HG03432 (cell line): ENCODE measurements at regions not wholly inside any gene's neighbourhood (a gene's known extent, or its start where the extent isn't known, plus 50 kb on each side); places are given as distances from the start of the nearest gene placed in this dataset.
A peak's percentile ranks its signal among the peaks of the same experiment; 100 is the strongest.

Experiments used
- ATAC-seq: cut with Tn5 transposase; IDR thresholded peaks from one replicate; pipeline ENCODE4 v1.9.1; 2021; ENCODE audit warnings: mild to moderate bottlenecking, moderate library complexity; ENCODE audit not compliant: unreplicated experiment

DNA sequence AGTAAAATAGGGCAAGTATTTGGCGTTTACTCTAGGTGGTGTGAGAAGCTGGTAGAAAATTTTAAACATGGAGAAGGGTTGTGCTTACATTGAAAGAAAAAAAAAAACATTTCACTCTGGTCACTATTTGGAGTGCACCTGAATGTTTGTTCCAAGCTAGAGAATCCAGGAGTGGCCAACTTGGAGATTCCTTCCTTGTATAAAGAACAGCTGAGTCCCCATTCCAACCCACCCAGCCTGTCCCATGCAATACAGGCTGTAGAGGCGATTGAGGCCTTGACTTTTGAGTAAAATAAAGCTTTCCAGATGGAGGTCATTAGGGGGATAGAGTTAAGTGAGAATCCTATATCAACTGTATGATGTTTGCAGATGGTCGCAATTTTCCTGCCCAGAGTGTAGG is 203.8 kb upstream of the SYT4 start:
- ATAC-seq = no peak

DNA sequence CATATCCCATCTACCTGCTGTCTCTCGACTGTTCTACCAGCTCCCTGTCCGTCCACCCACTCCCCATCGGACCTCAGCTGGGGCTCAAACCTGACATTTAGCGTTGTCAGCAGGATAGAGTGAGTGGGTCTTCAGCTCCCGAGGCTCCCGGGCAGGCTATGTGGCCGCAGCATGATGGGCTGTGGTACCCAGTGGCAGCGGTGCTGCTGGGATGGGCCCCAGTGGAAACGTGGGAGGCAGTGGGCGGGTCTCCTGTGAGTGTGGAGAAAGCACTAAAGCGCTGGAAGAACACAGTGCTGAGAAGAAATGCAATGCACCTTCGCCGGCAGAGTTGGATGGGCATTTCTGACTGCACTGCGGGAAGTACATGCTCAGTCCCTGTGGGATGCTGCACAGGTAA is 204.8 kb upstream of the SYT4 start:
- no peak for ATAC-seq

DNA sequence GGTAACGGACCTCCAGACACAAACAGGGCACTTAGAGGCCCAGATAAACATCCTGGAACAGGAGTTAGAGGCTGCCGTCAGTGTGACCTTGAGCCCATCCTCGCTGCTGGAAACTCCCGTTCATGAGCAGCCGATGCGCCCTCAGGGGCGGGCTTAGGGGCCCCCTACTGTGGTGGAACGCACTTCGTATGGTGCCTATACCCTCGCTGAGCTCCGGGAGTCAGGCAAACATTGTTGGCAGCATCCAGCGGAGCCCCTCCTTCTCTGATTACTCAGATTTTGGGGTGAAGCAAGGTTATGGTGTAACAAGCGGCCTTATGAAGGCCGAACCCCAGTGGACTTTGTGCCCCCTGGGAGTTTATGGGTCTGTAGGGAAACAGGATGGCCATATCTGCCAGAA is 205.3 kb upstream of the SYT4 start:
- no peak for ATAC-seq

DNA sequence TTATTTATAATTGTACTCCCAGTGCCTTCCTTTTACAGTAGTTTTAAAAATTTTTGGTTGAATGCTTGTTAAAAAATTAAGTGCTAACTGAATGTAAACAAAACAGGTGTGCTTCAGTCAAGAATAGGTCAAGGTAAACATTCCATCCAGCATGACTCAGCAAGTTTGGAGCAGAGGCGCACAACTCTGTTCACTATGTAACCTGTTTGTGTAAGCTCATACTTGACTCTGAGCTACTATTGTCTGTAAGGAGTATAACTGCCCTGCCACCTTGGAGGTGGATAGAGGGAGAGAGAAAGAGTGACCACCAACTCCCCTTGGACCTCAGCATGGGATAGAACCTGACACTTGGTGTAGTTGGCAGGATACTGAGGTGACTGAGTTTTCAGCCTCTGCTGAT is 207.4 kb upstream of the SYT4 start:
- no peak for ATAC-seq

DNA sequence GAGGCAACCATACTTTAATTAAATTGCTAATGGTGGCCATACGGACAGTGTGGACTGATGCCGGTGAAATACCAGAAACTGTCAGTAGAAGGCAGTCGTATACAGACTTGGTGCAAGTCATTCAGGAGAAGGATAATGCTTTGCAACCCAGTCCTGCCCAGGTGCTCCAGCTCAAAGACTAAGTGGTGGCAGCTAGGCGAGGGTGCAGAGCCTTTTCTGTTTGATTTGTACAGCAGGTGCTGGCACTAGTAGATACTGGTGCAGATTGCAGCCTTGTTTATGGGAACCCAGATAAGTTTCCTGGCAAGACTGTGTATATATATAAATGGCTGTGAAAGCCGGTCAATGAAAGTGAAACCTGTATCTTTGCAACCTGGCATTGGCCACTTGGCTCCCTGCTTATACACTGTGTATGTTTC is 208.3 kb upstream of the SYT4 start:
- no peak for ATAC-seq

DNA sequence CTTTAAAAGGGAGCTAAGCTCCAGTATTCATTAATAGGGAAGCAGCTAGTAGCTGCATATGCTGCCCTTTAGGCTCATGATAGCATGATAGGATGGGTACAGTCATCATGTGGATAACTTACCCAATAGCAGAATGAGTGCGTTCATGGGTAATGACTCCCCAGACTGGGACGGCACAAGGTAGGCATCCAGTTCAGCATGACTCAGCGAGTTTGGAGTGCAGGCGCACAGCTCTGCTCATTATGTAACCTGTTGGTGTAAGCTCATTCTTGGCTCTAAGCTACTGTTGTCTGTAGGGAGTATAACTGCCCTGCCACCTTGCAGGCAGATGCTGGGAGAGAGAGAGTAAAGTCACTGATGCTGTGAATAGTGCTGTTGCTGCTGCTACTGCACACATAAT is 209.2 kb upstream of the SYT4 start:
- ATAC-seq = no peak

DNA sequence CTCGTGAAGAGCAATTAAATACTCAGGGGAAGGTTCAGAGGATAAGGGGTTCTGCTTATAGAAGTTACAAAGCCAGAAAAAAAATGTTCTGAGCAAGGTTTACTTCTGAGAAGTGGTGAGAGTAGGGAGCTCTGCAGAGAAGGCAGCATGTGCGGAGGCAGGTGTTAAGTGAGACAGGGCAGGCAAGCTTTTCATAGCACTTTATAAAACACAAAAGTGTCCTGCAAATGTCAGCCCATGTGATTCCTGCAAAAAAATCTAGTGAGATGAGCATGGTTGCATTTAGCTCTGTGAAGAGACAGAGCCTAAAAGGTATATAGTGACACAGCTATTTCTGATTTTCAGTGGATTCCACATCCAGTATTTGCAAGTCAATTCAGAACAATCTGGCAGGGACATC is 223.8 kb upstream of the SYT4 start:
- no peak for ATAC-seq

DNA sequence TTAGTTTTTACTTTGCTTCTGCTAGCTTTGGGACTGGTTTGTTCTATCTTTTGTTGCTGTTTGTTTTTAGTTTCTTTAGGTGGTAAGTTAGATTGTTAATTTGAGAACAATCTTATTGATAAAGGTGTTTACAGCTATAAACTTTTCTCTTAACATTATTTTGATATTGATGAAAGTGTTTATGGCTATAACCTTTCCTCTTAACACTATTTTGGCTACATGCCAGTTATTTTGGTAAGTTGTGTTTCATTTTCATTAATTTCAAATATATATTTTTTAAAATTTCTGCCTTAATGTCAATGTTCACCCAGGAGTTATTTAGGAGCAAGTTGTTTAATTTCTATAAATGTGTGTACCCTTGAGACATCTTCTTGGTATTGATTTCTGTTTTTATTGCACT is 229.6 kb upstream of the SYT4 start:
- ATAC-seq = no peak

DNA sequence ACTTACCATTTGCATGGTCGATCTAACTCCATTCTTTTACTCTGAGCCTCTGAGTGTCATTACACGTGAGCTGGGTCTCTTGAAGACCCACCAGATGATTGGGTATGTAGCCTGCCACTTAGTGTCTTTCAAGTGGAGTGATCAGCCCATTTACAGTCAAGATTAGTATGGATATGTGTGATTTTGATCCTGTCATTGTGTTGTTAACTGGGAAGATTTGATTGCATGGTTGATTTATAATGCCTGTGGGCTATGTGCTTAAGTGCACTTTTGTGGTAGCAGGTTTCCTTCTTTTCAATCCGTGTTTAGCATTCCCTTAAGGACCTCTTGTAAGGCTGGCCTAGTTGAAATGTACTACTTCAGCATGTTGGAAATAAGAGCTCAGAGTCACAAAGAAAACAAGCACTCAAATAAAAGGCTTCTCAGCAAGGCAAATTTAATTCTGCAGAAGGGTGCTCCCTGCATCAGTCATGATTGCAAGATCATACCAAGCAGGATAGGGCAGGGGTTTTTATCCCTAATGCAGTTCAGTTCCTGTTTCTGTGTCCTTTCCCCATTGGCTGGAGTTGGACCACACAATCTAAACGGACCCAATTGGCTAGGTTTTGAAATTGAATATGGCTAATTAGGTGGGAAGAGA is 230.7 kb upstream of the SYT4 start:
- no peak for ATAC-seq

DNA sequence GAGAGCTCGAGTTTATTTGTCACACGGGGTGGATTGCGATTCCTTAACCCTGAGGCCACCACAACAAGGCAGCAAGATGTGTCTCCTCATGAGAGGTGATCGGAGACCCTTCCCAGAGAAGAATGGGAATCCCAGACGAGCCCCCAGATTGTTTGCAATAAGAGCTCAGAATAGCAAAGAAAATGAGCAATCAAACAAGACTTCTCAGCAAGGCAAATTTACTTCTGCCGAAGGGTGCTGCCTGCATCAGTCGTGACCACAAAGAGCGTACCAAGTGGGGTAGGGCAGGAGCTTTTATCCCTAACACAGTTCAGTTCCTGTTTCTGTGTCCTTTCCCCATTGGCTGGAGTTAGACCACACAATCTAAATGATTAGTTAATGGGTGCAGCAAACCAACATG is 237.5 kb upstream of the SYT4 start:
- ATAC-seq = no peak

DNA sequence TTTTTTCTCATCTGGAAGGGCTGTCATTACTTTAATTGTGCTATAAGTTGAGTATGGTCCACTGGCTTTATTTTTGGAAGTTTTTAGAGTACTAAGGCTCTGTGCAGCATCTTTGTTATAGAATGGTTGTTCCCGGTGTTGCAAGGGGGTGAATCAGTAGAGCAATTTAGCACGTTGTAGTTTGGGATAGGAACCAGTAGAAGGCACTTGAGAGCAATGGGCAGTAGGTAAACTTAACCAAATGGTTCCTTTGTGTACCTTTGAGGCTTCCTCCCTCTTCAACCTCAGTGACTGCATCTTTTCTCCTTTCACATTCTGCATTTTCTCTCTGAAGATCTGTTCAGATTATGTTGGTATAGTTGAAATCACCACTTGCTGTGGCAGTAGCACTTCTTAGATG is 238.2 kb upstream of the SYT4 start:
- no peak for ATAC-seq

DNA sequence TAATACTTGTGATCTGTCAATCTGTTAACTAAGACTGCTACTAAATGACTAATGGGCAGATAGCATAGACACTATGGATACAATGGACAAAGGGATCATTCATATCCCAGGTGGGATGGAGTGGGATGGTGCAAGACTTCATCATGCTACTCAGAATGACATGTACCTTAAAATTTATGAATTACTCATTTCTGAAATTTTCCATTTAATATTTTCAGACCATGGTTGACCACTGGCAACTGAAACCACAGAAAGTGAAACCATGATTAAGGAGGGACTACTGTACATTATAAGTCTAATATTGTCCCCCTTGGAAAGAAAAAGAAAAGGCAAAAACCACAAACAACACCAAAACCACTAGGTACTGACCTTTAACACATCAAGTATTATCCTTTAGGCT is 247.0 kb upstream of the SYT4 start:
- no peak for ATAC-seq

DNA sequence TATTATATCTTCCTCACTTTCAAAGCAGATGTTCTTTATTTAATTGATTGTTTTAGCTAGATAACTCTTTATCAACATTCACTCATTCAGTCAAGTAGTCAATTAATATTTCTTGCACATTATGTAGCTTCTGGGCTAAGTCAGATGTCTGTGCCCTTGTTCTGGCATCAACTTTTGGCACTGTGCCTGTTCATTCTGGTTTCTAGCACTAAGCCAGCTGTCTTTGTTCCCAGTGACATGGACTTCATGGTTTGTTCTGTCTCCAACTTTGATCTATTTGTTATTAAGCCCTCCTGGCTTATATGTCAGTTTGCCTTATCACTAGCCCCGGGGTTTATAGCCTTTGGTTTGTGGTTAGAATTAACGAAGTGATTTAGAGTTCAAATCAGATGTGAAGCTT is 247.9 kb upstream of the SYT4 start:
- no peak for ATAC-seq

DNA sequence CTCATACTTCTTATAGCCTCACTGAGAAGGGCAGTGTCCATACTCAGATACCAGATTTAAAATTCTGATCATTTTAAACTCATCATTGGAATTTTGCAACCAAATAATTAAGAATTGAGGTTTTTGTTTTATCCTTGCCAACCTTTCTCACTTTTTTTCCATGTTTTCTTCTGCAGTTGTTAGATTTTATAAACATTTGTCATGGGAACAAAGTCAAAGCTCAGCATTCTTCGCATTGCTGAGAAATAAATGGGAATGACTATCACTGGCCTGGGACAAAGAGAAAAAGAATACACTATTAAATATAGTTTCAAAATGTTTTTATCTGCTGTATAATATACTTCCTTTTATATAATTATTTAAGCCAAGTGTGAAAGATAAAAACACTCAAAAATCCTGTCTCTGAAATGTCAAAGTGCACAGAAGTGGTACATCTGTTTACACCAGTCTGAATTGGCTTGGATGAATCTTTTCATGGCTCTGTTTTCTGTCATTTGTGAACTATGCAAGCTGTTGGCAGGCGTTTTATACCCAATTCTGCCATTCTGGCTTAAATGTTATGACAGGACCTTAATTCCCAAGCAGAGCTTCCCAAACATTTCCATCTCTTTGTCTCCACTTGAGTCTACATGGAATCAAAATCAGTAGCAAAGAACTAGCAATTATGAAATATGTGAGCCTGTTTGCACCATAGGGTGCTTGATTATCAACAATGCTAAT is 249.3 kb upstream of the SYT4 start:
- no peak for ATAC-seq

DNA sequence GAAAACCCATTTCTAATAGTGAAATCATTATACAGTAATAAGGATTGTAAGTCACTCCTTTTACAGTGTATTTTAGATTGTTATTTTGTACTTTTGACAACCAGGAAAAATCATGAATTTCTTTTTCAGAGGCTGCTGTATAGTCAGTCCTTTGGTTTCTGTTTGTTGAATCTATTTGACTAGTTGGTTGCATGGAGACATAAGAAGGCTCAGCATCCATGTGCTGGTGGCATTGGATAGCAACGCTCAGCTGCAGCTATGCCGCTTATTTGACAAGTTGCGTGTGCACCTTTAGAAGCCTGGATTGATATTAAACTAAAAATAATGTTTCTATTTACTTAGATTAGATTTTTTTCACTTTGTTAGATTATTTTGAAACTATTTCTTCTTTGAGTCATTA is 254.1 kb upstream of the SYT4 start:
- no peak for ATAC-seq

DNA sequence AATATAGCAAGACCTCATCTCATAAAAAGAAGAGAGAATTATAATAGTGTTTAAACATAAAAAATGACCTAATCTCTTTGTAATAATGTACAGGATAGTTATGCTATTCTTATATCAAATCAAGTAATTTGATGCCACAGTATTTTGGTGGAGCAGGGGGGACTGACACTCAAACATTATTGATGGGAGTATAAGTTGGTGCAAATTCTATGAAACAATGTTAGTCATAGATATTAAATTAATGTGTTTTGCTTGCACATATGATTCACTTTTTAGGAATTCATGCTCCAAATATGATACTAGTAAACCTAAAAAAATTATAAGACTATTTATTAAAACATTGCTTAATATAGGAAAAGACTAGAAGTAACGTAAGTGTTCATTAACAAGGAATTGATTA is 256.1 kb upstream of the SYT4 start:
- ATAC-seq = no peak

DNA sequence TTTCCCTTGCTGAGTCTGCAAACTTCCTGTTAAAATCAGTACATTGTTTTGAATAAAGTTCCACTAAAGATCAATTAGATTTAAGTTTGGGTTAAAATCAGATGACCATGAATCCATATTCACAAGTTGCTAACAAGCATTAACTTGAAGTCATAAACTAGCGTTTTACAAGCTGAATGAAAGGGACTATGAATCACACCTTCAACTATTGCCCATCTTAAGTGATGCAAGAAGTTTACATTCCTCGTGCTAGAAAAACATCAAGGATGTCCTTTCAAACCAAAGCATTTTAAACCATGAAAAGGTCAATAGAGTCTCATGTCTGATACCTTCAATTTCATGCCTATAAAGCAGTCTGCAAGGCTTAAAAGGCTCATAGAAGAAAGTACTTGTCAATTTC is 257.2 kb upstream of the SYT4 start:
- no peak for ATAC-seq

DNA sequence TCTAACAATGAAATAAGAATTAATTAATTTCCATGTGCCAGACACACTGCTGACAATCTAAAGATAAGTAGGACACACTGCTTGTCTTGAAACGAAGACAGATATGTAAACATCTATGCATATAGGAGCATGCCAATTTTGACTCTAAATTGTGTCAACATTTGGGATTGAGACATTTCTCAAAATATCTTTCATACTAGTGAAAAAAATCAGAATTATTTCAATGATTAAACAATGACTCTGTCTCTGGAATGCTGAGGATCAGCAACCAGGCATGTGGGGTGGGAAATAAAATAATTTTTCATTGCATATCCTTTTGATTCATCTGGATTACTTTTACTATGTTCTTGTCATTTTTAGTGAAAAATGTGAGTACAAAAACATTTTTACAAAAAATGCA is 262.6 kb upstream of the SYT4 start:
- no peak for ATAC-seq

DNA sequence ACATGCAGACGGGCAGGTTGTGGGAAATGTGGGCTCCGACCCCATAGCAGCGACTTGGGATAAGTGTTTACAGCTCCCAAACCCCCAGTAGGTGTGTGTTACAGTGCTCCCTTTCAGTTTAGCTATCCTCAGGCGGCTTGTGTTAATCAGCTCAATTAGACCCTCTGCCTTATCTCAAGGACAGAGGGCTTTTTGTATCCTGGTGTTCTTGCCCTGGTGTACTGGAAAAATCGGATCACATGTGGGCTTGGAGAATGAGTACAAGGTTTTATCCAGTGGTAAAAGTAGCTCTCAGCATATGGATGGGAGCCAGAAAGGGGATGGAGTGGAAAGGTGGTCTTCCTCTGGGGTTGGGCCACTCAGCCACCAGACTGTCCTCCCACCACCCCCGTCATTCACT is 264.7 kb upstream of the SYT4 start:
- ATAC-seq = no peak

DNA sequence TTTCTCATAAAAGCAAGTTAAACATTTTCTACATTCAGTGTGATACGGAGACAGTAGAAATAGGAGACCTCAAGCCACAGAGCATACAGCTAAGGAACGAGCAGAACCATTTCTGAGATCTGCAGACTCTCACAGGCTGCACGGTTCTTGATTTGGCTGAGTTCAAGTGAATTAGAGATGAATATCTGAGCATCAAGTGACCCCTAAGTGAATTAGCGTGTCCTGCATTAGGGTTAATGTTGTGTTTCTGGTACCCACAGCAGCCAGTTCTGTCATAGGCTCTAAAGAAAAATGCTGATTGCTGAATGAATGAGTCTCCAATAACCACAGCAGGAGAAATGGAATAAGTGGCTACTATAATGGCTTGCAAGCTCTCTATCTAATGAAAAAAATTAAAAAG is 265.9 kb upstream of the SYT4 start:
- no peak for ATAC-seq

DNA sequence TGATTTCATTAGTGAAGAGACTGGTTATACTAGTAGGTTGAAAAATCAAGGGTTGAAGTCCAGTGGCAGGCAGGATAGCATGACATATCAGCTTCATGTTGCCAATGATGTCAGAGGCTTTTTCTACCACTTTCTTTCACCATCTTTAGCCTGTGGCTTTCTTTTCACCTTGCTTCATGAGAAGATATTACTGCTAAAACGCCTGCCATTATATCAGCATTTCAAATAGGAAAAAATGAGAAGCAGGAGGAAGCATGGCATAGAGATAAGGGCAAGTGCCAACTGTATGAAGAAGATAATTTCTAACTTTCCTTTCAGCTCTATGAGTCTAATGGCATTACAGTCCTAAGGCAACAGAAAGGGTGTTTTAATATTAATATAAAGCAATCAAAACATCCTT is 270.2 kb upstream of the SYT4 start:
- no peak for ATAC-seq

DNA sequence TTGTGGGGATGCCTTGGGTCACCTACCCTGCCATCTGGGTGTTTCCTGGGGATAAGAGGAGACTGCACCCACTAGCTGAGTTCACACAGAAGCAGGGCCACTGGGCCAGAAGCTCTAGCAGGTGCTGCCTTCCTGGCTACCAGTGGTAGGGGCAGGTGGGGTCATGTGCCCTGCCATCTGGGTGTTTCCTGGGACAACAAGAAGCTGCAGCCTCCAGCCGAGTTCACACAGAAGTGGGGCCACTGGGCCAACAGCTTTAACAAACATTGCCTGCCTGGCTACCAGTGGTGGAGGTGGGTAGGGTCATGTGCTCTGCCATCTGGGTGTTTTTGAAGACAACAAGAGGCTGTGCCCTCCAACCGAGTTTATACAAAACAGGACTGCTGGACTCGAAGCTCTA is 282.2 kb upstream of the SYT4 start:
- no peak for ATAC-seq

DNA sequence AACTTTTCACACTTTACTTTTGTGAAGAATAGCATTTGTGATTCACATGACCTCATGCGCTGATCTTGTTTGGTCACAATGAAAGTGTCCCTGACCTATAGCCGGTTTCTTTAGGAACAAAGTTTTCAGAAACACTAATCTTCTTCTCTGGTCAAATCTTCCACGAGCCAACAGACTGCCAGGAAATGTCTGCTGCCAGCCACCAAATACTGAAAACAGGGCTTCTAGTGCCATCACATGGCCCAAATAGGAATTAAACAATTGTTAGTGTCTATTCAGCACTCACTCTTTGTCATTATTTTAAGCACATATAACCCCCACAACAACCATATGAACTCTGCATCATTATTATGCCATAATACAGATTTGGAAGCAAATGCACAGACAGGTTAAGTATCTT is 286.5 kb upstream of the SYT4 start:
- ATAC-seq = peak; percentile 62
